CD4-positive, alpha-beta T cell (primary cell): ENCODE measurements at regions not wholly inside any gene's neighbourhood (a gene's known extent, or its start where the extent isn't known, plus 50 kb on each side); places are given as distances from the start of the nearest gene placed in this dataset.

Source experiments
- ATAC-seq: fragments of 200-7000 bp; cut with Tn5 transposase; one replicate; pipeline ENCODE4 v1.10.0; 2022; ENCODE audit warnings: mild to moderate bottlenecking; ENCODE audit not compliant: poor library complexity
- CTCF ChIA-PET: fragments of 350-600 bp; sonication (Branson Sonifier 250); formaldehyde crosslinking; loops from one replicate; lab custom pipeline; 2021; ENCODE audit warnings: antibody characterized with exemption, inconsistent platforms; lab: Charles Lee
- POLR2A ChIA-PET: fragments of 350-600 bp; sonication (Branson Sonifier 250); formaldehyde crosslinking; loops from one replicate; lab custom pipeline; 2021; ENCODE audit warnings: antibody characterized with exemption, inconsistent platforms; lab: Charles Lee
- DNase-seq, 14 experiments: peaks; one replicate each; pipeline ENCODE4 v3.0.0-alpha.2; 2013 to 2020; ENCODE audit warnings: mixed read lengths in 2 of 14
- H3K27ac ChIP-seq, 2 donors: one replicate each; pipeline versions ENCODE4 v1.5.1 to v1.7.0; 2013; ENCODE audit warnings: low read length in 2 of 2, low read depth in 1 of 2, mild to moderate bottlenecking in 1 of 2
- H3K27me3 ChIP-seq, 2 experiments: 1 replicate in 1 of 2; 2 replicates in 1 of 2; pipeline versions ENCODE4 v1.6.1 to v1.7.0; 2013; ENCODE audit warnings: low read length in 2 of 2, control low read depth in 1 of 2, mild to moderate bottlenecking in 1 of 2, moderate library complexity in 1 of 2; ENCODE audit not compliant: insufficient read depth in 2 of 2, control insufficient read depth in 1 of 2
- H3K36me3 ChIP-seq: one replicate; pipeline ENCODE4 v1.6.1; 2013; ENCODE audit warnings: low read length, control low read depth; ENCODE audit not compliant: insufficient read depth
- H3K4me1 ChIP-seq: one replicate; pipeline ENCODE4 v1.6.1; 2013; ENCODE audit warnings: low read length, control low read depth; ENCODE audit not compliant: insufficient read depth
- H3K4me3 ChIP-seq: one replicate; pipeline ENCODE4 v1.5.1; 2013; ENCODE audit warnings: mild to moderate bottlenecking, low read length, moderate library complexity
- H3K9me3 ChIP-seq, 2 experiments: 1 replicate in 1 of 2; 2 replicates in 1 of 2; pipeline versions ENCODE4 v1.6.1 to v1.7.0; 2013; ENCODE audit warnings: low read length in 2 of 2, mild to moderate bottlenecking in 2 of 2, control low read depth in 1 of 2, moderate library complexity in 1 of 2; ENCODE audit not compliant: control insufficient read depth in 1 of 2, insufficient read depth in 1 of 2
- H3K27ac Mint-ChIP-seq: one replicate; pipeline ENCODE4 v1.8.0; 2020; ENCODE audit warnings: mixed read lengths
- H3K27me3 Mint-ChIP-seq: one replicate; pipeline ENCODE4 v1.8.0; 2021; ENCODE audit warnings: mixed read lengths
- H3K36me3 Mint-ChIP-seq: one replicate; pipeline ENCODE4 v1.8.0; 2021; ENCODE audit warnings: low read depth, mixed read lengths
- H3K4me1 Mint-ChIP-seq: one replicate; pipeline ENCODE4 v1.8.0; 2021; ENCODE audit warnings: low read depth, mixed read lengths
- H3K4me3 Mint-ChIP-seq: one replicate; pipeline ENCODE4 v1.8.0; 2020; ENCODE audit warnings: mild to moderate bottlenecking, mixed read lengths
- H3K9me3 Mint-ChIP-seq: one replicate; pipeline ENCODE4 v1.8.0; 2020; ENCODE audit warnings: mixed read lengths
- intact Hi-C, 2 experiments: fragments of 100-400 bp; cut with DNase I in 1 of 2; cut with micrococcal nuclease in 1 of 2; formaldehyde crosslinking; loops; one replicate each; pipeline versions ENCODE4 v1.15.1 to v1.9.0; 2023 to 2025; cut with DNase I, micrococcal nuclease
- TF ChIP-seq, protein P1 (sequence below): fragments of 200-600 bp; IDR thresholded peaks from one replicate; pipeline ENCODE4 v1.8.0; 2022; ENCODE audit warnings: antibody characterized with exemption, mild to moderate bottlenecking

DNA sequence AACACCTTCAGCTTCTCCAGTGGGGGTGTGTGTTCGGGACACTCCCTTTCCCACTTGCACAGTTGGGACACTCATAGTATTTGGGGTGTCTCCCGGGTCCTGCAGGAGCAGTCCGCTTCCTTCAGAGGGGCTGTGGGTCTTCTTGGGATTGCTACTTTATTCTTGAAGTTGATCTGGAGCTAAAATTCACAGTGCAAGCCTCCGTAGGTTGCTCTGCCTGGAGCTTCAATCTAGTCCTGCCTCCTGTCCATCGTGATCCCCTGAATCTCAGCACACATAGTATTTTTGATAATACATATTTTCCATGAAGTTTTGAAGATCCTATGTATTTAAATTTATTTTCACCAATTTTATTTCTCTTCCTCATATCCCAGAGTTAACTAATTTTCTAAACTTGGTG lies 902.1 kb downstream of the LTN1 start:
- CTCF ChIA-PET = no interaction called here

GRCh38 chr21:28089599-28090441 lies 902.9 kb downstream of the LTN1 start:
- H3K4me3 ChIP-seq = no peak overlapping the region
- intact Hi-C loops = no loop called here
- DNase-seq = no peak
- ChIA-PET POLR2A (no interaction called here), CTCF (no interaction called here)
- H3K4me1 Mint-ChIP-seq = no peaks in the 10 kb centered on the region
- H3K27me3 ChIP-seq = no peaks in the 10 kb centered on the region
- no peaks in the 10 kb centered on the region for H3K27me3 Mint-ChIP-seq
- H3K27ac Mint-ChIP-seq = no peak overlapping the region
- ATAC-seq = no peak
- TF ChIP-seq, protein P1, sequence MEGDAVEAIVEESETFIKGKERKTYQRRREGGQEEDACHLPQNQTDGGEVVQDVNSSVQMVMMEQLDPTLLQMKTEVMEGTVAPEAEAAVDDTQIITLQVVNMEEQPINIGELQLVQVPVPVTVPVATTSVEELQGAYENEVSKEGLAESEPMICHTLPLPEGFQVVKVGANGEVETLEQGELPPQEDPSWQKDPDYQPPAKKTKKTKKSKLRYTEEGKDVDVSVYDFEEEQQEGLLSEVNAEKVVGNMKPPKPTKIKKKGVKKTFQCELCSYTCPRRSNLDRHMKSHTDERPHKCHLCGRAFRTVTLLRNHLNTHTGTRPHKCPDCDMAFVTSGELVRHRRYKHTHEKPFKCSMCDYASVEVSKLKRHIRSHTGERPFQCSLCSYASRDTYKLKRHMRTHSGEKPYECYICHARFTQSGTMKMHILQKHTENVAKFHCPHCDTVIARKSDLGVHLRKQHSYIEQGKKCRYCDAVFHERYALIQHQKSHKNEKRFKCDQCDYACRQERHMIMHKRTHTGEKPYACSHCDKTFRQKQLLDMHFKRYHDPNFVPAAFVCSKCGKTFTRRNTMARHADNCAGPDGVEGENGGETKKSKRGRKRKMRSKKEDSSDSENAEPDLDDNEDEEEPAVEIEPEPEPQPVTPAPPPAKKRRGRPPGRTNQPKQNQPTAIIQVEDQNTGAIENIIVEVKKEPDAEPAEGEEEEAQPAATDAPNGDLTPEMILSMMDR = no peak
- no peaks in the 10 kb centered on the region for H3K36me3 ChIP-seq
- no peak overlapping the region for H3K27ac ChIP-seq
- peaks cover 0 to 6% of the 10 kb centered on the region in 2 experiments for H3K9me3 ChIP-seq
- H3K36me3 Mint-ChIP-seq = no peaks in the 10 kb centered on the region
- H3K9me3 Mint-ChIP-seq = peaks cover 3% of the 10 kb centered on the region
- no peaks in the 10 kb centered on the region for H3K4me1 ChIP-seq
- H3K4me3 Mint-ChIP-seq = no peak overlapping the region

More for the DNA sequence above, 902.1 kb downstream of the LTN1 start:
- Histone ChIP-seq H3K27me3 (no peaks in the 10 kb centered on the region), H3K4me3 (no peak overlapping the region), H3K4me1 (no peaks in the 10 kb centered on the region), H3K27ac (no peak overlapping the region), H3K9me3 (peaks cover 0 to 6% of the 10 kb centered on the region in 2 experiments), H3K36me3 (no peaks in the 10 kb centered on the region)
- H3K27me3 Mint-ChIP-seq = no peaks in the 10 kb centered on the region
- H3K36me3 Mint-ChIP-seq = no peaks in the 10 kb centered on the region
- intact Hi-C loops = no loop called here
- TF ChIP-seq, protein P1 = no peak
- no peak for ATAC-seq
- H3K27ac Mint-ChIP-seq = no peak overlapping the region
- peaks cover 3% of the 10 kb centered on the region for H3K9me3 Mint-ChIP-seq
- POLR2A ChIA-PET = no interaction called here
- H3K4me3 Mint-ChIP-seq = no peak overlapping the region
- no peaks in the 10 kb centered on the region for H3K4me1 Mint-ChIP-seq
- DNase-seq = no peak

- no peak for ATAC-seq
- no peaks in the 10 kb centered on the region for H3K36me3 ChIP-seq
- H3K4me1 ChIP-seq = no peaks in the 10 kb centered on the region
- Mint-ChIP-seq H3K4me1 (no peaks in the 10 kb centered on the region), H3K27ac (no peak overlapping the region), H3K9me3 (peaks cover 3% of the 10 kb centered on the region), H3K36me3 (no peaks in the 10 kb centered on the region), H3K4me3 (no peak overlapping the region), H3K27me3 (no peaks in the 10 kb centered on the region)
- H3K4me3 ChIP-seq = no peak overlapping the region
- H3K9me3 ChIP-seq = peaks cover 0 to 6% of the 10 kb centered on the region in 2 experiments
- H3K27me3 ChIP-seq = no peaks in the 10 kb centered on the region
- ChIA-PET CTCF (no interaction called here), POLR2A (no interaction called here)
- TF ChIP-seq, protein P1 = no peak
- intact Hi-C loops = no loop called here
- no peak overlapping the region for H3K27ac ChIP-seq
- no peak for DNase-seq
These were observed 905.7 kb downstream of the LTN1 start for GRCh38 chr21:28086861-28087581.
